ENCODE measurements at regions not wholly inside any gene's neighbourhood (a gene's known extent, or its start where the extent isn't known, plus 50 kb on each side); places are given as distances from the start of the nearest gene placed in this dataset.

DNA sequence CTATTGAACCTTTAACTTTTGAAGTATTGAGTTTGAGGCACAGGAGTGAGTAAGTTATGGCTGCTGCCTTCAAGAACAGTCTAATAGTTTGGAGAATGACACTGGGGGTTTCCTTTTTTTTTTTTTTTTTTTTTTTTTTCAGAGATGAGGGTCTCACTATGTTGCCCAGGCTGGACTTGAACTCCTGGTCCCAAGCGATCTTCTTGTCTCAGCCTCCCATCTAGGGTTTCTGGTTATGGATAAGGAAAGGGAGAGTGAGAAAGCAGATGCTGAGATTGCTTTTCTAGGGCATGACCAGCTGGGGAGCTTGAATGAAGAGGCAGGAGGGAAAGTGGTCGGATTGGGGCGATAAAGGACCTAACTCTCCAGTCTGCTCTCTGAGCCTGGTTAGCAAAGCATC is 59.9 kb upstream of the BTRC start:
- Histone ChIP-seq H3K9ac (ENCODE audit: insufficient read depth, low read depth, low read length) (no peak overlapping the region), H2AFZ (ENCODE audit: low read length) (no peak overlapping the region), H4K20me1 (ENCODE audit: insufficient read depth, low read length) (no peaks in the 10 kb centered on the region), H3K27me3 (ENCODE audit: control insufficient read depth in 1 of 2, insufficient read depth in 2 of 2, low read length in 2 of 2) (peaks cover 5 to 84% of the 10 kb centered on the region in 2 experiments), H3K9me3 (ENCODE audit: low read length) (no peaks in the 10 kb centered on the region), H3K4me3 (replicated peaks in 1 of 3; ENCODE audit: insufficient read depth in 1 of 3, low read depth in 2 of 3, low read length in 3 of 3) (no peak overlapping the region), H3K79me2 (ENCODE audit: insufficient read depth, low read length) (no peaks in the 10 kb centered on the region), H3K36me3 (replicated peaks in 1 of 2; ENCODE audit: control insufficient read depth in 1 of 2, insufficient read depth in 2 of 2, low read length in 2 of 2) (no peaks in the 10 kb centered on the region), H3K4me2 (ENCODE audit: low read depth, low read length) (no peak overlapping the region), H3K27ac (ENCODE audit: extremely low read length, insufficient read depth, low read length) (no peak overlapping the region), H3K4me1 (ENCODE audit: insufficient read depth, low read length) (peaks cover 17% of the 10 kb centered on the region)
- in situ Hi-C loops (cut with HindIII; ENCODE audit: extremely low pct_ligation_motif_present, low pct_unique_long_range_greater_than_20kb) (loop anchor here (5.0 kb wide), 2 partner anchors 82 to 278 kb away; no protein-coding TSS in a partner anchor), intact Hi-C loops (cut with micrococcal nuclease; ENCODE audit: unreplicated experiment) (loop anchor here (5.0 kb wide), 1 partner anchor 278 kb away; no protein-coding TSS in a partner anchor)
- no peak for DNase-seq (ENCODE audit: low spot score)
- ATAC-seq = no peak
- ChIA-PET CTCF (ENCODE audit: low intra/inter-chr PET ratio, low total read pairs) (no interaction called here), POLR2A (no interaction called here)
- FAIRE-seq = no peak
- no TSS peak for BruUV-seq (replicated peaks)
- 60% methylated on average over 3 of the region's 3 CpGs for WGBS (ENCODE audit: low lambda C conversion rate)
- TF ChIP-seq, protein P1, sequence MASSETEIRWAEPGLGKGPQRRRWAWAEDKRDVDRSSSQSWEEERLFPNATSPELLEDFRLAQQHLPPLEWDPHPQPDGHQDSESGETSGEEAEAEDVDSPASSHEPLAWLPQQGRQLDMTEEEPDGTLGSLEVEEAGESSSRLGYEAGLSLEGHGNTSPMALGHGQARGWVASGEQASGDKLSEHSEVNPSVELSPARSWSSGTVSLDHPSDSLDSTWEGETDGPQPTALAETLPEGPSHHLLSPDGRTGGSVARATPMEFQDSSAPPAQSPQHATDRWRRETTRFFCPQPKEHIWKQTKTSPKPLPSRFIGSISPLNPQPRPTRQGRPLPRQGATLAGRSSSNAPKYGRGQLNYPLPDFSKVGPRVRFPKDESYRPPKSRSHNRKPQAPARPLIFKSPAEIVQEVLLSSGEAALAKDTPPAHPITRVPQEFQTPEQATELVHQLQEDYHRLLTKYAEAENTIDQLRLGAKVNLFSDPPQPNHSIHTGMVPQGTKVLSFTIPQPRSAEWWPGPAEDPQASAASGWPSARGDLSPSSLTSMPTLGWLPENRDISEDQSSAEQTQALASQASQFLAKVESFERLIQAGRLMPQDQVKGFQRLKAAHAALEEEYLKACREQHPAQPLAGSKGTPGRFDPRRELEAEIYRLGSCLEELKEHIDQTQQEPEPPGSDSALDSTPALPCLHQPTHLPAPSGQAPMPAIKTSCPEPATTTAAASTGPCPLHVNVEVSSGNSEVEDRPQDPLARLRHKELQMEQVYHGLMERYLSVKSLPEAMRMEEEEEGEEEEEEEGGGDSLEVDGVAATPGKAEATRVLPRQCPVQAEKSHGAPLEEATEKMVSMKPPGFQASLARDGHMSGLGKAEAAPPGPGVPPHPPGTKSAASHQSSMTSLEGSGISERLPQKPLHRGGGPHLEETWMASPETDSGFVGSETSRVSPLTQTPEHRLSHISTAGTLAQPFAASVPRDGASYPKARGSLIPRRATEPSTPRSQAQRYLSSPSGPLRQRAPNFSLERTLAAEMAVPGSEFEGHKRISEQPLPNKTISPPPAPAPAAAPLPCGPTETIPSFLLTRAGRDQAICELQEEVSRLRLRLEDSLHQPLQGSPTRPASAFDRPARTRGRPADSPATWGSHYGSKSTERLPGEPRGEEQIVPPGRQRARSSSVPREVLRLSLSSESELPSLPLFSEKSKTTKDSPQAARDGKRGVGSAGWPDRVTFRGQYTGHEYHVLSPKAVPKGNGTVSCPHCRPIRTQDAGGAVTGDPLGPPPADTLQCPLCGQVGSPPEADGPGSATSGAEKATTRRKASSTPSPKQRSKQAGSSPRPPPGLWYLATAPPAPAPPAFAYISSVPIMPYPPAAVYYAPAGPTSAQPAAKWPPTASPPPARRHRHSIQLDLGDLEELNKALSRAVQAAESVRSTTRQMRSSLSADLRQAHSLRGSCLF (CRISPR knock-in tag; IDR thresholded peaks at IDR 0.05; ENCODE audit: borderline replicate concordance) = no peak
- no peak for TF ChIP-seq HNRNPL (IDR thresholded peaks at IDR 0.05; ENCODE audit: low read depth, low read length)
- TF ChIP-seq ZNF878 (CRISPR knock-in tag; IDR thresholded peaks at IDR 0.05) = no peak
- TF ChIP-seq, protein P2, sequence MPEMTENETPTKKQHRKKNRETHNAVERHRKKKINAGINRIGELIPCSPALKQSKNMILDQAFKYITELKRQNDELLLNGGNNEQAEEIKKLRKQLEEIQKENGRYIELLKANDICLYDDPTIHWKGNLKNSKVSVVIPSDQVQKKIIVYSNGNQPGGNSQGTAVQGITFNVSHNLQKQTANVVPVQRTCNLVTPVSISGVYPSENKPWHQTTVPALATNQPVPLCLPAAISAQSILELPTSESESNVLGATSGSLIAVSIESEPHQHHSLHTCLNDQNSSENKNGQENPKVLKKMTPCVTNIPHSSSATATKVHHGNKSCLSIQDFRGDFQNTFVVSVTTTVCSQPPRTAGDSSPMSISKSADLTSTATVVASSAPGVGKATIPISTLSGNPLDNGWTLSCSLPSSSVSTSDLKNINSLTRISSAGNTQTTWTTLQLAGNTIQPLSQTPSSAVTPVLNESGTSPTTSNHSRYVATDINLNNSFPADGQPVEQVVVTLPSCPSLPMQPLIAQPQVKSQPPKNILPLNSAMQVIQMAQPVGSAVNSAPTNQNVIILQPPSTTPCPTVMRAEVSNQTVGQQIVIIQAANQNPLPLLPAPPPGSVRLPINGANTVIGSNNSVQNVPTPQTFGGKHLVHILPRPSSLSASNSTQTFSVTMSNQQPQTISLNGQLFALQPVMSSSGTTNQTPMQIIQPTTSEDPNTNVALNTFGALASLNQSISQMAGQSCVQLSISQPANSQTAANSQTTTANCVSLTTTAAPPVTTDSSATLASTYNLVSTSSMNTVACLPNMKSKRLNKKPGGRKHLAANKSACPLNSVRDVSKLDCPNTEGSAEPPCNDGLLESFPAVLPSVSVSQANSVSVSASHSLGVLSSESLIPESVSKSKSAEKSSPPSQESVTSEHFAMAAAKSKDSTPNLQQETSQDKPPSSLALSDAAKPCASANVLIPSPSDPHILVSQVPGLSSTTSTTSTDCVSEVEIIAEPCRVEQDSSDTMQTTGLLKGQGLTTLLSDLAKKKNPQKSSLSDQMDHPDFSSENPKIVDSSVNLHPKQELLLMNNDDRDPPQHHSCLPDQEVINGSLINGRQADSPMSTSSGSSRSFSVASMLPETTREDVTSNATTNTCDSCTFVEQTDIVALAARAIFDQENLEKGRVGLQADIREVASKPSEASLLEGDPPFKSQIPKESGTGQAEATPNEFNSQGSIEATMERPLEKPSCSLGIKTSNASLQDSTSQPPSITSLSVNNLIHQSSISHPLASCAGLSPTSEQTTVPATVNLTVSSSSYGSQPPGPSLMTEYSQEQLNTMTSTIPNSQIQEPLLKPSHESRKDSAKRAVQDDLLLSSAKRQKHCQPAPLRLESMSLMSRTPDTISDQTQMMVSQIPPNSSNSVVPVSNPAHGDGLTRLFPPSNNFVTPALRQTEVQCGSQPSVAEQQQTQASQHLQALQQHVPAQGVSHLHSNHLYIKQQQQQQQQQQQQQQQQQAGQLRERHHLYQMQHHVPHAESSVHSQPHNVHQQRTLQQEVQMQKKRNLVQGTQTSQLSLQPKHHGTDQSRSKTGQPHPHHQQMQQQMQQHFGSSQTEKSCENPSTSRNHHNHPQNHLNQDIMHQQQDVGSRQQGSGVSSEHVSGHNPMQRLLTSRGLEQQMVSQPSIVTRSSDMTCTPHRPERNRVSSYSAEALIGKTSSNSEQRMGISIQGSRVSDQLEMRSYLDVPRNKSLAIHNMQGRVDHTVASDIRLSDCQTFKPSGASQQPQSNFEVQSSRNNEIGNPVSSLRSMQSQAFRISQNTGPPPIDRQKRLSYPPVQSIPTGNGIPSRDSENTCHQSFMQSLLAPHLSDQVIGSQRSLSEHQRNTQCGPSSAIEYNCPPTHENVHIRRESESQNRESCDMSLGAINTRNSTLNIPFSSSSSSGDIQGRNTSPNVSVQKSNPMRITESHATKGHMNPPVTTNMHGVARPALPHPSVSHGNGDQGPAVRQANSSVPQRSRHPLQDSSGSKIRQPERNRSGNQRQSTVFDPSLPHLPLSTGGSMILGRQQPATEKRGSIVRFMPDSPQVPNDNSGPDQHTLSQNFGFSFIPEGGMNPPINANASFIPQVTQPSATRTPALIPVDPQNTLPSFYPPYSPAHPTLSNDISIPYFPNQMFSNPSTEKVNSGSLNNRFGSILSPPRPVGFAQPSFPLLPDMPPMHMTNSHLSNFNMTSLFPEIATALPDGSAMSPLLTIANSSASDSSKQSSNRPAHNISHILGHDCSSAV (CRISPR knock-in tag; IDR thresholded peaks at IDR 0.05; ENCODE audit: borderline replicate concordance) = no peak
- no peak for TF ChIP-seq ZMAT3 (CRISPR knock-in tag; conservative IDR thresholded peaks at IDR 0.05)
- TF ChIP-seq BRCA1 (CRISPR knock-in tag; IDR thresholded peaks at IDR 0.05) = no peak
- TF ChIP-seq YEATS2 (CRISPR knock-in tag; IDR thresholded peaks at IDR 0.05; ENCODE audit: borderline replicate concordance) = no peak
- no peak for TF ChIP-seq SAFB2 (CRISPR knock-in tag; IDR thresholded peaks at IDR 0.05; ENCODE audit: borderline replicate concordance, low read depth)
- TF ChIP-seq SRSF1 (optimal IDR thresholded peaks at IDR 0.05; ENCODE audit: low read depth, low read length) = no peak
- TF ChIP-seq, protein P3, sequence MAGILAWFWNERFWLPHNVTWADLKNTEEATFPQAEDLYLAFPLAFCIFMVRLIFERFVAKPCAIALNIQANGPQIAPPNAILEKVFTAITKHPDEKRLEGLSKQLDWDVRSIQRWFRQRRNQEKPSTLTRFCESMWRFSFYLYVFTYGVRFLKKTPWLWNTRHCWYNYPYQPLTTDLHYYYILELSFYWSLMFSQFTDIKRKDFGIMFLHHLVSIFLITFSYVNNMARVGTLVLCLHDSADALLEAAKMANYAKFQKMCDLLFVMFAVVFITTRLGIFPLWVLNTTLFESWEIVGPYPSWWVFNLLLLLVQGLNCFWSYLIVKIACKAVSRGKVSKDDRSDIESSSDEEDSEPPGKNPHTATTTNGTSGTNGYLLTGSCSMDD (CRISPR knock-in tag; IDR thresholded peaks at IDR 0.05) = no peak
- no peak for TF ChIP-seq KDM4B (CRISPR knock-in tag; IDR thresholded peaks at IDR 0.05)

All from HepG2 (cell line).